ENCODE measurements at regions not wholly inside any gene's neighbourhood (a gene's known extent, or its start where the extent isn't known, plus 50 kb on each side); places are given as distances from the start of the nearest gene placed in this dataset.

- peak; percentile 10 for DNase-seq
Measured at GRCh38 chr6:45830441-45831139, 185.1 kb downstream of the CLIC5 start.

GRCh38 chr6:45829873-45830272 is 185.8 kb downstream of the CLIC5 start:
- no peak for DNase-seq

GRCh38 chr6:45827952-45828530 is 187.6 kb downstream of the CLIC5 start:
- DNase-seq: no peak

GRCh38 chr6:45822873-45823272 is 192.8 kb downstream of the CLIC5 start:
- no peak for DNase-seq

GRCh38 chr6:45822246-45822812 is 193.3 kb downstream of the CLIC5 start:
- no peak for DNase-seq

- no peak for DNase-seq
Measured at GRCh38 chr6:45818655-45819054, 197.0 kb downstream of the CLIC5 start.

- no peak for DNase-seq
Measured at GRCh38 chr6:45816674-45817297, 198.9 kb downstream of the CLIC5 start.

GRCh38 chr6:45815466-45816125 is 200.1 kb downstream of the CLIC5 start:
- no peak for DNase-seq

- DNase-seq: no peak
Measured at GRCh38 chr6:45814772-45815171, 200.9 kb downstream of the CLIC5 start.

GRCh38 chr6:45813943-45814342 is 201.7 kb downstream of the CLIC5 start:
- DNase-seq: no peak

GRCh38 chr6:45812922-45813321 is 202.7 kb downstream of the CLIC5 start:
- no peak for DNase-seq

- DNase-seq: no peak
Measured at GRCh38 chr6:45808917-45809316, 206.7 kb downstream of the CLIC5 start.

- DNase-seq: no peak
Measured at GRCh38 chr6:45808042-45808645, 207.5 kb downstream of the CLIC5 start.

GRCh38 chr6:45807311-45808041 is 208.2 kb downstream of the CLIC5 start:
- DNase-seq: no peak

GRCh38 chr6:45806172-45806571 is 209.5 kb downstream of the CLIC5 start:
- DNase-seq: no peak

- DNase-seq: no peak
Measured at GRCh38 chr6:45803071-45803470, 212.6 kb downstream of the CLIC5 start.

- no peak for DNase-seq
Measured at GRCh38 chr6:45801471-45802289, 214.0 kb downstream of the CLIC5 start.

GRCh38 chr6:45800911-45801310 is 214.7 kb downstream of the CLIC5 start:
- DNase-seq: no peak

GRCh38 chr6:45795678-45796077 is 220.0 kb downstream of the CLIC5 start:
- no peak for DNase-seq

- DNase-seq: no peak
Measured at GRCh38 chr6:45794465-45794864, 221.2 kb downstream of the CLIC5 start.
